VCaP (cell line): ENCODE measurements at regions not wholly inside any gene's neighbourhood (a gene's known extent, or its start where the extent isn't known, plus 50 kb on each side); places are given as distances from the start of the nearest gene placed in this dataset.
"Not testable (repeated sequence)": the region's sequence is repeated elsewhere in the genome, so short reads cannot be mapped to it uniquely, and the experiment has no call there.

Source experiments
- H3K27ac ChIP-seq: fragments of 450-650 bp; 2 replicates; pipeline ENCODE4 v1.5.1; 2017
- TF ChIP-seq, protein P1 (sequence below): fragments of 450-650 bp; conservative IDR thresholded peaks from 2 replicates; pipeline ENCODE4 v1.5.1; 2017; ENCODE audit warnings: mild to moderate bottlenecking, moderate library complexity

GRCh38 chr13:55572408-55572807 lies 1568.3 kb upstream of the PRR20A start:
- no peak overlapping the region for H3K27ac ChIP-seq
- TF ChIP-seq, protein P1, sequence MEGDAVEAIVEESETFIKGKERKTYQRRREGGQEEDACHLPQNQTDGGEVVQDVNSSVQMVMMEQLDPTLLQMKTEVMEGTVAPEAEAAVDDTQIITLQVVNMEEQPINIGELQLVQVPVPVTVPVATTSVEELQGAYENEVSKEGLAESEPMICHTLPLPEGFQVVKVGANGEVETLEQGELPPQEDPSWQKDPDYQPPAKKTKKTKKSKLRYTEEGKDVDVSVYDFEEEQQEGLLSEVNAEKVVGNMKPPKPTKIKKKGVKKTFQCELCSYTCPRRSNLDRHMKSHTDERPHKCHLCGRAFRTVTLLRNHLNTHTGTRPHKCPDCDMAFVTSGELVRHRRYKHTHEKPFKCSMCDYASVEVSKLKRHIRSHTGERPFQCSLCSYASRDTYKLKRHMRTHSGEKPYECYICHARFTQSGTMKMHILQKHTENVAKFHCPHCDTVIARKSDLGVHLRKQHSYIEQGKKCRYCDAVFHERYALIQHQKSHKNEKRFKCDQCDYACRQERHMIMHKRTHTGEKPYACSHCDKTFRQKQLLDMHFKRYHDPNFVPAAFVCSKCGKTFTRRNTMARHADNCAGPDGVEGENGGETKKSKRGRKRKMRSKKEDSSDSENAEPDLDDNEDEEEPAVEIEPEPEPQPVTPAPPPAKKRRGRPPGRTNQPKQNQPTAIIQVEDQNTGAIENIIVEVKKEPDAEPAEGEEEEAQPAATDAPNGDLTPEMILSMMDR = no peak

- no peak overlapping the region for H3K27ac ChIP-seq
- TF ChIP-seq, protein P1 = no peak
Measured at GRCh38 chr13:55572862-55573261, 1567.9 kb upstream of the PRR20A start.

DNA sequence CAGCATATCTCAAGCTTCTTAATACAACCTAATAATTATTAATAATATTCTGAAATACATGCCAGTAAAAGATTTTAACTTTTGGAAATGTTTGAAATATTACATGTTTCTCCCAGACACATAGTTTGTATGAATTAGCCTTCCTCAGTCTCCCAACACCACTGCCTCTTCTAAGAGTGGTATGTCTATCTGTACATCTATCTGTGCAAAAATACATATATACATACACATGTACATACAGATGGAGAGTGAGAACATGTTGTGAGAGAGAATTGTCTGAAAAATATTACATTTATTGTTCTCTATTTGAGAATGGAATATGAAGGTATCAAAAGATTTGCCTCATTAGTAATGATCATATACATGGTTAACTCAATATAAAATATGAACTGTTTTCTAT lies 1567.2 kb upstream of the PRR20A start:
- H3K27ac ChIP-seq = no peak overlapping the region

GRCh38 chr13:55576389-55576788 lies 1564.3 kb upstream of the PRR20A start:
- no peak overlapping the region for H3K27ac ChIP-seq
- TF ChIP-seq, protein P1 = no peak

More for the DNA sequence above, 1567.2 kb upstream of the PRR20A start:
- TF ChIP-seq, protein P1 = no peak

DNA sequence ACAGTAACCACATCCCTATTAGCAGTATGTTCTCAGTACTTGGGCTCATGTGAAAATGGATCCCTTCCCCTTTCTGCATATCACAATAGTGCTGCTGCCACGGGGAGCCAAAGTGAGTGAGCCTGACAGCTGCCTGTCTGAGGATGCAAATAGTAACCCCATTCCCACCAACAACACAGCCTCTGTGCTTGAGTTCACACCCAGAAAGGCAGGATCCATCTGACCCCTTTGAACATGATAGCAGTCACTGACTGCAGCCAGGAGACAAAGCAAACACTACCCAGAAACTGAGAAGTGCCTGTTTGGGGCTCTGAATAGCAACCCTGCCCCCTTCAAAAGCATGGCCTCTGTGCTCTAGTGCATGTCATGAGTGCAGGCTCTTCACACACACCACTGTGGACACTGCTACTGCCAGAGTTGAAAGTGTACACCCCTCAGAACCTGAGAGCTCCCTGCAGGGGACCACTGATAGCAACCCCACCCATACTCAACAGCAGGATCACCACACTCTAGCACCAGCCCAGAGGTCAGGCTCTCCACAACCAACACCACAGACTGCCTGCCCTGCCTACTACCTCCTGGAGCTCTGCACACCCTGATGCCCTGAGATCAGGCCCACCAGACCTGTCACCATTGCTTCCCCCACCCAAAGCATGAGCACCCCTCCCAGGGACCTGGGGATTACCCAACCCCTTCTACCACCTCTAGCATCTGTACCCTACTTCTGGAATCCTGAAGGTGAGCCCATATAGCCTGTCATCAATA lies 1563.5 kb upstream of the PRR20A start:
- TF ChIP-seq, protein P1 = no peak

GRCh38 chr13:55577847-55578210 lies 1562.9 kb upstream of the PRR20A start:
- H3K27ac ChIP-seq = no peak overlapping the region
- TF ChIP-seq, protein P1 = no peak

More for the DNA sequence above, 1563.5 kb upstream of the PRR20A start:
- H3K27ac ChIP-seq = no peak overlapping the region

- not testable (repeated sequence) for H3K27ac ChIP-seq
Measured at GRCh38 chr13:55582294-55582693, 1558.4 kb upstream of the PRR20A start.

GRCh38 chr13:55583953-55584593 lies 1556.6 kb upstream of the PRR20A start:
- TF ChIP-seq, protein P1 = no peak
- no peak overlapping the region for H3K27ac ChIP-seq
